ENCODE measurements at regions not wholly inside any gene's neighbourhood (a gene's known extent, or its start where the extent isn't known, plus 50 kb on each side); places are given as distances from the start of the nearest gene placed in this dataset.
"Not testable (repeated sequence)": the region's sequence is repeated elsewhere in the genome, so short reads cannot be mapped to it uniquely, and the experiment has no call there.

DNA sequence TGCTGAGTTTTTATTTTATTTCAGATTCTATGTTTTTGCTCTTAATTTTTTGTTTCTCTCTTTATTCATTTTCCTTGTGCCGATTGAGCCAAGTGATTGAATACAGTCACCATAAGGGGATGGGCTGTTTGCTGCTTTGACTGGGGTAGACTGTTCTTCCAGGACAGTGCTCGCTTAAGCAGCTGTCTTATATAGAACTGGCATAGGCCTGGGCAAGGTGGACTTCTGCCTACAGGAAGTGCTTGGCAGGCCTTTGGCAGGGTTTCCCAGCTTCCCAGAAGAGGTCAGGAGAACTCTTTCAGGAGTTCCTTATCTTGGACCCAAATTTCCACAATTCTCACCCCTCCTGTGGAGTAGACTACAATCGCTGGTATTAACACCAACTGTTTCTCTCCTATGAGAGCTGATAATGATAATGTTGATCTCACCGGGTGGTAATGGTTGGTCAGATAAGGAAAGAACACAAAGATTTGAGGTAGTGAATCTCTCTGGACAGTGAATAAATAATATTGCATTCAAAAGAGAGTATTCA is 207.5 kb upstream of the ST6GAL2 start:
- no peak for DNase-seq (ENCODE audit: low read depth in 4 of 4, low spot score in 2 of 4)

- DNase-seq (ENCODE audit: low read depth in 4 of 4, low spot score in 2 of 4) = no peak
Measured at GRCh38 chr2:107094450-107094986, 208.6 kb upstream of the ST6GAL2 start.

GRCh38 chr2:107102176-107102575 is 216.2 kb upstream of the ST6GAL2 start:
- no peak for DNase-seq (ENCODE audit: low read depth in 4 of 4, low spot score in 2 of 4)

GRCh38 chr2:107107351-107107750 is 221.4 kb upstream of the ST6GAL2 start:
- no peak for DNase-seq (ENCODE audit: low read depth in 4 of 4, low spot score in 2 of 4)

GRCh38 chr2:107108556-107108955 is 222.6 kb upstream of the ST6GAL2 start:
- DNase-seq (ENCODE audit: low read depth in 4 of 4, low spot score in 2 of 4) = no peak

- DNase-seq (ENCODE audit: low read depth in 4 of 4, low spot score in 2 of 4) = no peak
Measured at GRCh38 chr2:107111623-107112022, 225.7 kb upstream of the ST6GAL2 start.

DNA sequence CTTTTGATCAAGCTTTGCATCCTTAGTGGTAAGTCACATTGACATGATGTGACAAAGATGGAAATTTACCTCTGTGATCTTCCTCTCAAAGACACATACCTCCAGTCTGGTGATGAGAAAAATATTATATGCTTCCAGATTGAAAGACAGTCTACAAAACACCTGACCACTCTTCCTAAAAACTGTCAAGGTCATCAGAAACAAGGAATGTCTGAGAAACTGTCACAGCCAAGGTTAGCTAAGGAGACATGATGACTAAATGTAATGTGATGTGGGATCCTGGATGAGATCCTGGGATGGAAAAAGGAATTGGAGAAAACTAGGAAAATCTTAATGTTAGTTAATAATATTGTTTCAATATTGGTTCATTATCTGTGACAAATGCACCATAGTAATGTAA is 226.6 kb upstream of the ST6GAL2 start:
- DNase-seq (ENCODE audit: low read depth in 4 of 4, low spot score in 2 of 4) = no peak

DNA sequence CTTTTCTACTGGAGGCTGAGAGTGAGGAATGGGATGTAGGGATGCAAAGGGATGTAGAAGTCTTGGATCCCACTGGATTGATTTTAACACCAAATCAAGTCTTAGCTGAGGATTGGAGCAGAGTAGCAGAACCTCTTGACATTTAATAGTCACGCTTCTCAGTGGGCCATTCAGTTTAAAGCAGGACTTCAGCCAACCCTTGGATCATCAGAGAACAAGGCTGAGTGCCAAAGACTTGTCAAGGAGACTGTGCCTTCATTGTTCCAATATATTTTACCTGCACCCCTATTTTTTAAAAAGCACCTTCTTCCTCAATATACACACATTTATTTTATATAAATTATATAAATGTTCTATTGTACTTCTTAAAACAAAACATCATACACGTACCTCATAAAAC is 242.4 kb upstream of the ST6GAL2 start:
- DNase-seq (ENCODE audit: low read depth in 4 of 4, low spot score in 2 of 4) = no peak

DNA sequence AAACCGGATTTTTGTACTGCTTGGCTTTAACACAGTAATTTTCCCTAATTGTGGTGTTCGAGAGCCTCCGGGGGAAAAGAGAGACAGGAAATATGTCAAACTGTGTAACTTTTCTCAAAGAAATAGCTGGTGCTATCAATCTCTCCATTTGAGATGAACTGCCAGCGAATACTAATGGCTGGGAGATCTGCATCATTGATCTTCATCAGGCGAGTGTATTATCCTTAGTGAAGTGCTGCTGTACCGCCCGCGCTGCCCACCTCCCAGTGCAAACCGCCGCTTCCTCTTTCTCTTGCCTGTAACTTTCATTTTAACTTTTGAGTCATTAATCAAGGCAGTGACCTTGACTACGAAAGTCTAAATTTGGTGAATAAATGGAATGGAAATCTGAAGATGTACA is 246.1 kb upstream of the ST6GAL2 start:
- no peak for DNase-seq (ENCODE audit: low read depth in 4 of 4, low spot score in 2 of 4)

- no peak for DNase-seq (ENCODE audit: low read depth in 4 of 4, low spot score in 2 of 4)
Measured at GRCh38 chr2:107132746-107133145, 246.8 kb upstream of the ST6GAL2 start.

- no peak for DNase-seq (ENCODE audit: low read depth in 4 of 4, low spot score in 2 of 4)
Measured at GRCh38 chr2:107133412-107133811, 247.4 kb upstream of the ST6GAL2 start.

- DNase-seq (ENCODE audit: low read depth in 4 of 4, low spot score in 2 of 4) = no peak
Measured at GRCh38 chr2:107136733-107137132, 250.8 kb upstream of the ST6GAL2 start.

GRCh38 chr2:107137706-107138105 is 251.7 kb upstream of the ST6GAL2 start:
- no peak for DNase-seq (ENCODE audit: low read depth in 4 of 4, low spot score in 2 of 4)

GRCh38 chr2:107146181-107146580 is 260.2 kb upstream of the ST6GAL2 start:
- DNase-seq (ENCODE audit: low read depth in 4 of 4, low spot score in 2 of 4) = no peak

DNA sequence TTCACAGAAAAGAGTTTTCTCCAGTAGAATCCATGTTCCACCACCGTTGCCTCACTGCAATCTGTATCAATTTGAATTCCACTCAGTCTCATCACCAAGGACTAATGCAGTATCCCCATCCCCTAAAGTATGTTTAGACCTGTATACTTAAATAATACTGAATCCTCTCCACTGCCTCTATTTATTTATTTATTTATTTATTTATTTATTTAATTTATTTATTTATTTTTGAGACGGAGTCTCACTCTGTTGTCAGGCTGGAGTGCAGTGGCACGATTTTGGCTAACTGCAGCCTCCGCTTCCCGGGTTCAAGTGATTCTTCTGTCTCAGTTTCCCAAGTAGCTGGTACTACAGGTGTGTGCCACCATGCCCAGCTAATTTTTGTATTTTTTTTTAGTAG is 260.7 kb upstream of the ST6GAL2 start:
- DNase-seq (ENCODE audit: low read depth in 4 of 4, low spot score in 2 of 4) = not testable (repeated sequence)

GRCh38 chr2:107148055-107148454 is 262.1 kb upstream of the ST6GAL2 start:
- no peak for DNase-seq (ENCODE audit: low read depth in 4 of 4, low spot score in 2 of 4)

- DNase-seq (ENCODE audit: low read depth in 4 of 4, low spot score in 2 of 4) = no peak
Measured at GRCh38 chr2:107148496-107148895, 262.5 kb upstream of the ST6GAL2 start.

DNA sequence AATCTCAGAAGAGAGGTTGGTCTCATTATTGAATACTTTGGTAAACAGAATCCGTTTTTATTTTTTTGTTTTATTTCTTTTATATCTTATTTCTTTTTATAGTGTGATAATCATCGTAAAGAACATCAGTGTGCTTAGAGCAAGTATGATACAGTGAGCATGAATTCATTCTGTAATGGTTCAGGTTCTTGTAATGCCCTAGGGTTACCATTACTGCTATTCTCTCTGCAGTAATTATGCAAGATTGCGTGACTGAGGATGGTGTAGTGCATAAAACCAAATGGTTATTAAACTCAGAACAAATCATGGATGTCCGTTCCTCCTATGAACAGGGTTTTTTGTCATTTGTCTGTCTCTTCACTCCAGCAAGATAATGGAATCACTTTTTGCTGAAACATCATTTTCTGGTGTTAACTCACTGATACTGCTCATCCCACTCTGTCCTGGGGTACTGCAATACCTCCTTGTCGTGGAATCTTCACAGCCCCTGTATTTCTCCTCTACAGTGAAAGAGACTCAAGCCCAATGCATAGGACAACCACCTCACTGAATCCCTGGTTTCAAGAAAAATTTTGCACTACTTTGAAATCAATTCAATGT is 274.8 kb upstream of the ST6GAL2 start:
- DNase-seq (ENCODE audit: low read depth in 4 of 4, low spot score in 2 of 4) = no peak

DNA sequence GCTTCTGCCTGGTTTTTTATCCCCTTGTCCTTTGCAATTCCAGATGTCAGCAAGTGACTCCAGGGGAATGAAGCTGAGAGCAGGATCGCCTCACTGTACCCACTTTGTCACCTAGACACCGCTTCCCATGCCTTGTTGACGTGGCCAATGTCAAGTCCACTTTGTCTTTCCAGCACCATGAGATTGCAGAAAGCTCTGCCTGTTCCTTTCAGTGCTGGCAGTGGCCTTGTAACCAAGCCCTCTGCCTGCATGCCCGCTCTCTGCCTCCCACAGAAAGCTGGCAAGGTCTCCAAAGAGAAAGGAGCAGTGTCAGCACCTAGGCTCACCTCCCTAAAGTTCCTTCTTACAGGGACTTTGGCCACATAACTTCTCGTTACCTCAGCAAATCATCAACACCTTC is 282.2 kb upstream of the ST6GAL2 start:
- DNase-seq (ENCODE audit: low read depth in 4 of 4, low spot score in 2 of 4) = no peak

DNA sequence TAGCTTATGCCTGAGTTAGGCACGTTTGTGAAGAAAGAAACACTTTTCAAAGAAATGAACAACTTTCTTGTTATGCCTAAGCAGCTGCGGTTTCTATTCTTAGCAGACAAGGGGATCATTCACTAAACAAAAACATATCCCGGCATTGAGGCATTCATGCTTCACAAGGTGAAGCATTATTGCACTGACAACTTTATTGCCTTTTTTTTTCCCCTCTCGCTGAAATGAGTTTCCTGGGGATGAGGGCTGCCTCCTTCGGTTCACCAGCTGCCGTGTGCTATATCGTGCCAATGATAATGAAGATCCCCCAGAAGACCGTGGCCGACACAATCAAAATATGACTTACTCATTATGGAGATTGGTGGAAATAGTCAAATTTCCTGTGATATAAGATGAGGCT is 288.2 kb upstream of the ST6GAL2 start:
- DNase-seq (ENCODE audit: low read depth in 4 of 4, low spot score in 2 of 4) = peak in 3 of 4 donors; percentile 6 to 13 (median 6)

DNA sequence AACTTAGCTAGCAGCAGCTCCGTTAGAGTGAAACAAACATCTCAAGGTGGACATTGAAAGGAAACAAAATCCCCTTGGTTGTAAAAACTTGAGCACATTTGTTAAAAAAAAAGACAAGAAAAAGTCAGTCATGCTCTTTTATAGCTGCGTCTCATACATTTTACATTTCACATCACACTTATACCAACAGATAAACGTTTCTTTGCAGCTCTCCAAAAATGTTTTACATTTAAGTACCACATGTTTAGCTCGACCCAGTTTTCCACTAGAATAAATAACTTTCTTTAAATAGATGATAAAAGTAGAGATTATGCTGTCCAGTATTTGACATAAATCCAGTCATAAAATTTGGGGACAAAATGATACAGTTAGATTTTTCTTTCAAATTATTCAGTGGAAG is 297.0 kb upstream of the ST6GAL2 start:
- no peak for DNase-seq (ENCODE audit: low read depth in 4 of 4, low spot score in 2 of 4)

- DNase-seq (ENCODE audit: low read depth in 4 of 4, low spot score in 2 of 4) = no peak
Measured at GRCh38 chr2:107187870-107188269, 301.9 kb upstream of the ST6GAL2 start.

- DNase-seq (ENCODE audit: low read depth in 4 of 4, low spot score in 2 of 4) = no peak
Measured at GRCh38 chr2:107195631-107196030, 309.7 kb upstream of the ST6GAL2 start.

All from left renal cortex interstitium (tissue), 4 donors.